HG02678 (cell line): ENCODE measurements at regions not wholly inside any gene's neighbourhood (a gene's known extent, or its start where the extent isn't known, plus 50 kb on each side); places are given as distances from the start of the nearest gene placed in this dataset.

Experiments
- ATAC-seq: cut with Tn5 transposase; IDR thresholded peaks from one replicate; pipeline ENCODE4 v1.9.1; 2021; ENCODE audit warnings: mild to moderate bottlenecking, moderate library complexity; ENCODE audit not compliant: unreplicated experiment

DNA sequence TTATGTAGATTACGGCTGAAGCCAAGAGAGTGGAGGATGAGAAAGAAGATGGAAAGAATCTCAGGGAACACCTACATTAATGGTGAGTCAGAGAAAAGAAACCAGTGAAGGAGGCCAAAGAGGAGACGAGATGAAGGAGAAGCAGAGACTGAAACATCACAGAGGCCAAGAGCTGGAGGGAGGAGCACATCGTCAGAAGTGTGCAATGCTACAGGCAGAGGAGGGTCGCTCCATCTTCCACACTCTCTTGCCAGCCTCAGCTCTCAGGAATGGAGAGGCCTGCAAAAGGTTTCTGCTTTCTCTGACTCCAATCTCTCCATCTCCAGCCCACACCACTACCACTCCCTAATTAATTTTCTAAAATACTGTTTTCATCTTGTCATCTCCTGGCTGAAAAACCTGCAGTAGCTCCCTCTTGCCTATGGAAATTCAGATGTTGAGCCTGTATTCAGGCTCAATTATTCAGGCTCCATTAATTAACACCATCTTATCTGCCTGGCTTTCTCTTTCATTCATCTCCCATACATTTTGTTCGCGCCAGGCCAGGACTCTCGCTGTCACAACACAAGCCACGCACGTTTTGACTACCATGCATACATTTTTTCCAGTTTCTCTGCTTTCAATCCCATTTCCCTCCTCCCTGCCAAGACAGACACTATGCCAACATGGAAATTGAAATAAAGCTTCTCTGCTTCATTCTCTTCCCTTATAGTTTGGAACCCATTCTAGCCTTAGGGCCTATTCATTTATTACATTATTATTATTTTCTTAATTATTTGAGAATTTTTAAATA, 165.8 kb downstream of the INHBA start:
- ATAC-seq, result no peak

GRCh38 chr7:41536122-41536872, 166.6 kb downstream of the INHBA start:
- ATAC-seq, result no peak

GRCh38 chr7:41529831-41530230, 173.1 kb downstream of the INHBA start:
- no peak for ATAC-seq

GRCh38 chr7:41524876-41525275, 178.0 kb downstream of the INHBA start:
- no peak for ATAC-seq

DNA sequence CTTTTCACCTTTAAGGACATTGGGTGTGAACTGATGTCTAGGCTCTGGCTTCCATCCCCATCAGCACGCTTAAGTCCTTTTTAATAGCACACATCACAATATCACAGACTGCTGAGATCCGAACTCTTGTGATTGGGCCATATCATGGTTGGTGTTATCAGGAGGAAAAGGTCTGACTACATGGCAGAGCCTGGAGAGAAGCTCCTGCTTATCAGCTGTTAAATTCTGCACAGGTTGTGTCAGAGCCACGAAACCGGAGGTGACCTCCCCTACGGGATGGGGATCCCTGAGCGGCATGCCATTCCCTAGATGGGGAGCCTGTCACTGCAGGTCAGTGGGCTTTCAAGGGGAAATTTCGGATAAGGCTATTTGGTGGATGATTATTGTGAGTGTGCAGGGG, 182.4 kb downstream of the INHBA start:
- no peak for ATAC-seq

DNA sequence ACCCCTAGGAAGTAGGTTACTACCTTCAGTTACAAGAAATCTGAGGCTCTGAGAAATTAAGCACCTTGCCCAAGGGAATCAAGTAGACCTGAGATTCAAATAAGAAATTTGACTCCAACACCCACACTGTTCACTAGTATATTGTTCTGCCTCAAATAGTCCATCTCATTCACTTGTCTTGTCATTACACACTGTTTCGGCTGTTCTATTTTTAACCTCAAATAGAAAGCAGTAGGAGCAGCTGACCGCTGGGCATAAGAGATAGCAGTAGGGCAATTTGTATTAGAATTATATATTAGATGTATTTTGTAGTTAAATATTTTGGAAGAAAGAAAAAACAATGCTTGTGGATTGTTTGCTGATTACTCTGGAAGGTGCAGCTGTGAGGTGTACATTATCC, 185.1 kb downstream of the INHBA start:
- no peak for ATAC-seq

DNA sequence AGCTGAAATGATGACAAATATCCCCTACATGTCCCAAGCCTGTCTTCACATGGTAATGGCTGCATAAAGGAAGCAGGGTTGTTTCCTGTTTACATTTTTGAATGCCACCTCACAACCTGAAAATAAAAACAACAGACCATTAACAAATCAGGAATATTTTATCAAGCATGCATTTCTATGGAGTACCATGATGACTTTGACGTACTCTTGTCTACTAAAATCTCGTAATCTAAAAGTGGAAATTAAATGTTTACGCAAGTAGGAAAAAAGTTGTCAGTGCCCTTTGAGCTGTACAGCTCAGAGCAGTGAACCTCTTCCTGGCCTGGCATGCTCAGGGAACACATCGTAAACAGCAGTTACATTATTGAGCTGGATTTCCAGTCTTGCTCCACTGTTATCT, 194.1 kb downstream of the INHBA start:
- ATAC-seq, result no peak

- ATAC-seq, result no peak
Measured at GRCh38 chr7:41507686-41508268, 195.1 kb downstream of the INHBA start.

GRCh38 chr7:41504214-41504980, 198.5 kb downstream of the INHBA start:
- no peak for ATAC-seq

- no peak for ATAC-seq
Measured at GRCh38 chr7:41503438-41503837, 199.5 kb downstream of the INHBA start.

DNA sequence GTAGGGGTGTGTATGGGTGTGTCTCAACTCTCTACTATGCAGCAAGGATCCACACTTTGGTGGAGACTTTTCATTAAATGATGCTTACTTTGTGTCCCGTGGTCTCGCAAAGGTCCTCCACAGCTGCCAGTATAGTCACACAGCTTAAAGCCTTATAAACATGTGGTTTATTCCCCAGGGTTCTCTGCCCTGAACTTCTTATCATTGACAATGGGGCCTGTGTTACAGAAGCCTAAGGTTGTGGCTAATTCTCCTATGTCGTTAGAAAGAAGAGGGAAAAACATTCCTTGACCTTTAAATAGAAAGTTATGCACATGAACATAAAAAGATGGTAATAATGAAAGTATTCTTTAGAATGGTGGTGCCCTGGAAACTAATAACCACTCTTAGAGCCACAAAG, 201.4 kb downstream of the INHBA start:
- ATAC-seq, result no peak

GRCh38 chr7:41501006-41501405, 201.9 kb downstream of the INHBA start:
- ATAC-seq, result no peak

DNA sequence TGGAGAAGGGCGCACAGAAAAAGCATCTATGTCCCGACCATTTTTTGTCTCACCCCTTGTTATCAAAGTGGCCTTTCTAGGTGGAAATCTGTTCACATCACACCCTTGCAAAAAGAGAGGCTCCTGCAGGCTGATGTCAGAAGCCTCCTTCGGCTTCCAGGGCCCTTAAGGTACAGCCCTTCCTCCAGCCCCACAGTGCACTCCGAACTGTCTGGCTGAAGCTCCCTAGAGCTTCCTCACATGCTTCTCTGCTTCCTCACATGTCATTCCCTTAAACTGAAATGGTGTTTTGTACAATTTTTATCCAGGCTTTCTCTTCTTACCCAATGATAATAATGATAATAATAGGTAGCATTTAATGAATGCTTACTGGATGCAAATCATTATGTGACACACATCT, 210.3 kb downstream of the INHBA start:
- ATAC-seq, result no peak

DNA sequence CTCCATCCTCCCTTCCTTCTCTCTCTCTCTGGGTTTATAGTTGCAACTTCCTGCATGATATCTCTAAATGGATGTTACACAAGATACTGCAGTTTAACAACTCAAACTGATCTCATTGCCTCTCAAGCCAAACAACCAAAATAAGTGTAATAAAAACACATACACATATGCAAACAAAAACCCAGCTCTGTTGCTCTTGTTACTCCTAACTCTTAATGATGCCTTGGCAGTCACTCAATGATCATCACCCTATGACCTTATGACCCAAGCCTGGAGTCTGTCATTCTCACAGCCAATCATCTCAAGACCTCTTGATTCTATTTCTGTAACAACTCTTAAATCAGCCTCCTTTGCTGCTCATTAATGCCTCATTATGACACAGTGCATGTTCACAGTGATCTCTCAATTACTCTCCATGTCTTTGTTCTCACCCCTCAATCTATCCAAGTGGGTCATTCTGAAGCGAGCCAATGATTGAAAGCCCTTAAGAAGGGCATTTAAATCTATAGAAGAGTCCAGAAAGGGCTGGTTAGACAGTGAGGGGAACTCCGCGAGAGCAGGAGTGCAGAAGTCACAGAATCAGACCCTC, 210.9 kb downstream of the INHBA start:
- no peak for ATAC-seq

DNA sequence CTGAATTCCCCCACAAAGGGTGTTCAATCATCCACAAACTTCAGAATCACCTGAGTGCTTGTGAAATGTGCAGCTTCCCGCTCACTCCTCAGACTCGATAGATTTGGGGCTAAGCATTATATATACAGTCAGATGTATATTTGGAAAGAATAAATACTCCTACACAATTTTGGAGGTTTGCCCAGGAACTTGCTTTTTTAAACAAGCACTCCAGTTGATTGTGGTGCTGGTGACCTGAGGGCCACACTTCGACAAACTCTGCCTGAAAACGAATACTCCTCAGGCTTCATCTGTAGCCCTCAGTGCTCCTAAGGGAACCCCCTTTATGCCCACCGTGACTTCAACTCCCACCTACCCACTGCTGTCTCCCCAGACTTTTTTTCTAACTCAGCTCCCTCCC, 211.6 kb downstream of the INHBA start:
- ATAC-seq, result no peak

DNA sequence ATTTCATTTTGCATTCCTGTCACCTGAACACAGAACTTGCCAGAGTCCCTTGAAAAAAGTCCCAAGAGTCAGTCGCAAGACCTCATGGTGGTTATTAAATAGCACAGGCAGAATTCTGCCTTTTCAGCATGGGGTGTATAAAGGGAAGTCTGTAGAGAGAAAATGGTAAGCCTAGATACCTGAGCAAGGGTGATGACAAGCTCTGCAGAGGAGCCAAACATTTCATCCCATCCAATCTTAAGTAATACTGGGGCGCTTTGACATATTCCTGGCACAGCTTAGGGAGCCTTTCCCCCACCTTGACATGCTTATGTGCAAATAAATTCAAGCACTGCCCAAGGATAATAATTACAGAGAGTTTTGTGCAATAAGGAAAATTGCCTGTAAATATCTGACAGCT, 213.0 kb downstream of the INHBA start:
- ATAC-seq, result no peak

DNA sequence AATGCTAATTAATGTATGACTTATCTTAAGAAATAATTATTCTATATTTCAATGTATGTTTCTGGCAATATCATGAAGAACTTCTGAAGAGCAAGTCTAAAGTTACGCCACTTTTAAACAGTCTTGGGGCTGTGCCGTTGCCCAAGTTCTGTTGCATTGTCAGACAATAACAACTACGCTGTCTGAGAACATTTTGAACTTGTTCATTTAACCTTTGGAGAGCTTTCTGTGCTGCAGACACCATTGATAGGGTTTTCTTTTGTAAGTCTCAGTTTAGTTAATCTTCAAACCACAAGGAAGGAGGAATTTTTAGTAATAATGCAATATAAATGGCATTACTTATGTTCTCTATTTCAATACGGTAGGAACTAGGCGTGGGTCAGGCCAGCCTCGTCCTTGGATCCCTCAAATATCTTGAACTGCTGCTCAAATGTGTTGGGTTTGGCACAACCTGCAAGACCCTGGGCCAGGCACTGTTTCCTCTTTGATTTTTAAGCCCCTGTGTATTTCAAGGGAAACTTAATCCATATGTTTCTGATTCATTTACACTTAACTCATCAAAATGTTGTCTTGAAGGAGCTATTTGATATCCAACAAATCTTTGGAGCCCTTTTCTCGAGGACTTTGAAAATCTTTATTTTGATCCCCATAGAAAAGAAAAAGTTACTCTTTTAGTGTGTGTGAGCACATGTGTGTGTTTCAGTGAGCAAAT, 215.5 kb downstream of the INHBA start:
- no peak for ATAC-seq

GRCh38 chr7:41481353-41481752, 221.5 kb downstream of the INHBA start:
- no peak for ATAC-seq

DNA sequence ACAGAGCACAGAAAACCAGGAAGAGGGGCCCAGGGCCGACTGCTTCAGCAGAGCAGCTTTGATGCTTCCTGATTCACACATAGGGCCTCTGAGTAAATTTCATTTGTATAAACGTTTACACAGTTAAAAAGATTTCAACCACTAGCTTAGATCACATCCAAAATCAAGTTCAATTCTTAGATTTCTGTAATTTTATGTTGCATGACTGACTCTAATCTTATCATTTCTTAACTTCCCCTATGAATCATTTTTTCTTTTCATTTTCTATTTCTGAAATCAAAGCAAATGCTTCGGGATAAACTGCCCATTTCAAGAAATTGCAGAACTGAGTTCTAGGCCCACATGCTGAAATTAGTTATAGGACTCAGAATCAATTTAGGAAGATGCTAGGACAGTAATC, 224.7 kb downstream of the INHBA start:
- ATAC-seq, result no peak

GRCh38 chr7:41476460-41476803, 226.5 kb downstream of the INHBA start:
- ATAC-seq, result no peak
